SIG-M5 treated with dmso at 0.1 percent for 504 hours (cell line): ENCODE measurements at regions not wholly inside any gene's neighbourhood (a gene's known extent, or its start where the extent isn't known, plus 50 kb on each side); places are given as distances from the start of the nearest gene placed in this dataset.

Experiments
- DNase-seq: peaks from one replicate; lab custom pipeline; 2025; ENCODE audit not compliant: unreplicated experiment; lab: John Stamatoyannopoulos, UW

DNA sequence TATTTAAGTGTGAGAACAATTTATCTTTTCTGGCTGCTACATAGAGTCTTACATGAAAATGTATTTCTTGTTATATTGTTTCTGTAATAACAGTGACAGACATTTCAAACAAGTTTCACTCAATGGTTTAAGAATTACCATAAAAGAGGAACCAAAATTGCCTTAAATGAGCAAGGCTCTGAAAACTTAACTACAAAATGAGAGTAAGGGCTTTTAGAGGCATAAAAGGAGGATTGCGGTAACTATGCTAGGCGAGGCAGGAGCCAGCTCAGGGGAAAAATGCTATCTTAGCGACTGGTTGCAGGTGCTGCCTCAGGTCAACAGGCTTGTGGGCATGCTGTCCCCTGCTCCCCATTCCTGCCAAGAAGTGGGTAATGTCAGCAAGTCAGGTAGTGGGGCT, 81.7 kb upstream of the MSI2 start:
- DNase-seq, result no peak

DNA sequence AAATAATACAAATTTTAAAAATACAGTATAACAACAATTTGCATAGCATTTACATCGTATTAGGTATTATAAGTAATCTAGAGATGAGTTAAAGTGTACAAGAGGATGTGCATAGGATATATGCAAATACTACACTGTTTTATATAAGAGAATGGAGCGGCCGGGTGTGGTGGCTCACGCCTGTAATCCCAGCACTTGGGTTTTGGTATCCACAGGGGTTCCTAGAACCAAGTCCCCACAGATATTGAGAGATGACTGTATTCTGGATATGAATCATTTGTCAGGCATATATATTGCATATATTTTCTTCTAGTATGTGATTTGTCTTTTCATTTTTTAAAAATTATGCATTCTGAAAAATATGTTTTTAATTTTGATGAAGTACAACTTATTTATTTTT, 77.5 kb upstream of the MSI2 start:
- DNase-seq, result no peak

GRCh38 chr17:57182621-57183020, 73.7 kb upstream of the MSI2 start:
- DNase-seq, result no peak

GRCh38 chr17:57186226-57187019, 69.9 kb upstream of the MSI2 start:
- no peak for DNase-seq

- no peak for DNase-seq
These were observed 68.9 kb upstream of the MSI2 start for GRCh38 chr17:57187391-57187790.

DNA sequence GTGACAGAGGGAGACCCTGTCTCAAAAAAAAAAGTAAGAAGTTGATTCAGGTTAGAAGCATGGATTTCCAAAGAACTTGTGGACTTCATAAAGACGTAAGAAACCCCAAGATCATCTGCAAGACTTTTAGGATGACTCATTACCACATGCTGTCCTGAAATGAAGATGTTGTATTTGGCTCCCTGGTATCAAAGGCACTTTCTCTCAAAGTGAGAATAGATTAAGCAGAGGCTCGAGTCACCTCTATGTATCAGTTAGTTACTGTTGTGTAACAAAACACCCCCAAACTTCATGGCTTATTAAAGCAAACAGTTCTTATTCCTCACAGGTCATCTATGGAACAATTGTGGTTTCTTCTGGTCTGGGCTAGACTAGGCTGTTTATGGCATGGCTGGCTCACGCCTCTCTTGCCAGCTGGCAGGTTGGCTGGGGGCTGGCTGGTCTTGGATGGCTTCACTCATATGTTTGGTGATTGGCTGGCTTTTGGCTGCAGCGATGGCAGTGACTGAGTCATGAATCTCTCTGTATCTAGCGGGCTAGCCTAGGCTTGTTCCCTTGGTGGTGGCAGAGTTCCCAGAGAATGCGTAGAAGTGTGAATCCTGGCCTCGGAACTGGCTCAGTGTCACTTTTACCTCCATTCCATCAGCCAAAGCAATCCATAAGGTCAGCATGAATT, 60.4 kb upstream of the MSI2 start:
- DNase-seq, result no peak

DNA sequence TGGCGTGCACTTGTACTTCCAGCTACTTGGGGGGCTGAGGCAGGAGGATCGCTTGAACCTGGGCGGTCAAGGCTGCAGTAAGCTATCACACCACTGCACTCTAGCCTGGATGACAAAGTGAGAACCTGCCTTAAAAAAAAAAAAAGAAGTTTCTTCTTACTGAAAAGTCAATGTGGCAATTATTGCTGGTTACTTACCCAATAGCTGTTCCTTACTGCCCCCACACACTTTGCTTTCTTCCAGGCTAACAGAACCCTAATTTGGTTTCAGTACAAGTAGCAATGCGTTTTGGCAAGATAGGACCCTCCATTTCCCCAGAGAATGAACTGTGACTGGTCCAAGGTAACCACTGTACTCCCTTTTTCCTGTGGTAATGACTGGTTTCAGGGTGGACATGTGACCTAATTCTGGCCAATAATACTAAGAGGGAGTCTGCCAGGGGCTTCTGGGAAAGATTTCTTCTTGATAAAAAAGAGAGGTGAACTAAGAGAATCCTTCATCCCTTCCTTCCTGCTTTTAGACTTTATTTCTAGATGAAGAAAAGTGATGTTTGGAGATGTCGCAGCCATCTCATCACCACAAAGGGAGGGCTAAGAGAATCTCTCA, 58.8 kb upstream of the MSI2 start:
- DNase-seq, result peak; percentile 16

DNA sequence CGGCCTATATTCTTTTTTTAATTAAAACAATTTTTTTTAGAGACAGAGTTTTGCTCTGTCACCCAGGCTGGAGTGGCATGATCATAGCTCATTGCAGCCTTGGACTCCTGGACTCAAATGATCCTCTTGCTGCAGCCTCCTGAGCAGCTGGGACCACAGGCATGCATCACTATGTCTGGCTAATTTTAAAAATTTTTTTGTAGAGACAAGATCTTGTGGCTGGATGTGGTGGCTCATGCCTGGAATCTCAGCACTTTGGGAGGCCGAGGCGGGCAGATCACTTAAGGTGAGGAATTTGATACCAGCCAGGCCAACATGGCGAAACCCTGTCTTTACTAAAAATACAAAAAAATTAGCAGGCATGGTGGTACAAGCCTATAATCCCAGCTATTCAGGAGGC, 54.8 kb upstream of the MSI2 start:
- no peak for DNase-seq

DNA sequence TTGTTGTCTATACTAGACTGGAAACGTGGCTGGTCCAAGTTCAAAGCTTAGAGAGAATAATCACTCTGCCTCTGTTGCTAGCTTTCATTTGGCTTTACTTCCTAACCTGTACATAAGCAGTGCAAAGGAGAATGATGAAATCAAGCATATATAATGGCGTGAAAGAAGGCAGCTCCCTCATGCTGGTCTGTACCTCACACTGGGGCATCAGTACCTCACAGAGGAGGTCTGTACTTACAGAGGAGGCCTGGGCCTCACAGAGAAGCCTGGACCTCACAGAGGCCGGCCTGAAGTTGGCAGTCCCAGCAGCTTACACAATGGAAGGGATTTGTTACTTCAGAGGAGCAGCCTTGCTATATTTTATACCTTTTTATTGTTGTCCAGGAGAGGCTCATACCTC, 53.3 kb upstream of the MSI2 start:
- DNase-seq, result no peak
